ENCODE measurements at regions not wholly inside any gene's neighbourhood (a gene's known extent, or its start where the extent isn't known, plus 50 kb on each side); places are given as distances from the start of the nearest gene placed in this dataset.

DNA sequence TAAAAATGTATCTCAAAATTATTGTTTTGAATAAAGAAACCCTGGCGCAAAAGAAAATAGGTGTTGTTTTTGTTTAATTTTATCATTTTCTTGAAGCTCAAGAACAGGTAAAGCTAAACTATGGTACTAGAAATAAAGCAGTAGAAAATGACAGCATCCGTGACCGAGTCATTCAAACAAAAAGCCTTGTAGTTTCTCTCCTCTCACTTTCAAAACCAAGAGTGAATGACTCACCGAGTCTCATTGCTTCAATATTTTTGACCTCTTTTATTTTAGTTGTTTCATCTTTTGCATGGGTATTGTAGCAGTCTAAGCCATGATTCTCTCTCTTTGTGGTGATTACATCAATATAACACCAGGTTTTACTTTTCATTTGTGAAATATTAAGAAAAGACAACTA, 396.5 kb downstream of the POM121L12 start:
- H3K27ac ChIP-seq (ENCODE audit: low read depth, low read length) = no peak overlapping the region
- H3K9me3 ChIP-seq (ENCODE audit: control insufficient read depth in 2 of 3, low read length in 3 of 3) = no peaks in the 10 kb centered on the region
- Mint-ChIP-seq H3K36me3 (no peaks in the 10 kb centered on the region), H3K4me1 (no peaks in the 10 kb centered on the region), H3K27me3 (no peaks in the 10 kb centered on the region), H3K4me3 (no peak overlapping the region), H3K9me3 (peaks cover 0 to 21% (median 5%) of the 10 kb centered on the region in 11 donors), H3K27ac (no peak overlapping the region)
- POLR2A ChIA-PET = no interaction called here
- ATAC-seq (no peak), DNase-seq (no peak)
- no peaks in the 10 kb centered on the region for H3K27me3 ChIP-seq (ENCODE audit: control insufficient read depth in 2 of 2, insufficient read depth in 2 of 2, low read length in 2 of 2)
- no peaks in the 10 kb centered on the region for H3K36me3 ChIP-seq (ENCODE audit: control insufficient read depth in 2 of 3, insufficient read depth in 3 of 3, low read length in 3 of 3)
- CTCF ChIA-PET = no interaction called here
- no peaks in the 10 kb centered on the region for H3K4me1 ChIP-seq (ENCODE audit: control insufficient read depth in 2 of 2, insufficient read depth in 2 of 2, low read length in 2 of 2)
- intact Hi-C loops (cut with micrococcal nuclease) = no loop called here
- H3K4me3 ChIP-seq (ENCODE audit: low read length) = no peak overlapping the region

DNA sequence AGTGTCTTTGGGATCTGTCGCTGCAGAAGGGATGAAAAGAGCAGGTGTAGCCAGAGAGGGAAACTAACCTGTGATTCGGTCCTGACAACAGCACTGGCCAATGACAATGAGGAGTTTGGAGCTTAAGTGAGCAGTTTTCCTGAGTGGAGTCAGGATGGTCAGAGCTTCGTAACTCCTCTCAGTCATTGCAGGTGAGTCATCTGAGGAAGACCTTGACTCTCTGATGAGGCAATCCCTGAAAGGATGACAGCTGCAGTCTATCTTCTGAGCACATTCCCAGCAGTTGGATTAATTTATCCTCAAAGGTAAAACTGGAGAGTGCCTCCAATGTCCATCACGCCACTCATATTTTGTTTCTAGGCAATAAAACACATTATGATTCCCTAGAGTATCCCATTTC, 401.9 kb downstream of the POM121L12 start:
- ChIA-PET POLR2A (no interaction called here), CTCF (no interaction called here)
- DNase-seq (no peak), ATAC-seq (no peak)
- no peaks in the 10 kb centered on the region for H3K36me3 Mint-ChIP-seq
- Histone ChIP-seq H3K4me1 (ENCODE audit: control insufficient read depth in 2 of 2, insufficient read depth in 2 of 2, low read length in 2 of 2) (no peaks in the 10 kb centered on the region), H3K9me3 (ENCODE audit: control insufficient read depth in 2 of 3, low read length in 3 of 3) (no peaks in the 10 kb centered on the region), H3K4me3 (ENCODE audit: low read length) (no peak overlapping the region), H3K36me3 (ENCODE audit: control insufficient read depth in 2 of 3, insufficient read depth in 3 of 3, low read length in 3 of 3) (no peaks in the 10 kb centered on the region), H3K27me3 (ENCODE audit: control insufficient read depth in 2 of 2, insufficient read depth in 2 of 2, low read length in 2 of 2) (no peaks in the 10 kb centered on the region), H3K27ac (ENCODE audit: low read depth, low read length) (no peak overlapping the region)
- no peak overlapping the region for H3K4me3 Mint-ChIP-seq
- no peak overlapping the region for H3K27ac Mint-ChIP-seq
- H3K9me3 Mint-ChIP-seq = peaks cover 0 to 12% (median 6%) of the 10 kb centered on the region in 11 donors
- no peaks in the 10 kb centered on the region for H3K4me1 Mint-ChIP-seq
- intact Hi-C loops (cut with micrococcal nuclease) = no loop called here
- H3K27me3 Mint-ChIP-seq = no peaks in the 10 kb centered on the region

GRCh38 chr7:53446170-53446569, 410.7 kb downstream of the POM121L12 start:
- CTCF ChIA-PET = no interaction called here
- Histone ChIP-seq H3K27me3 (ENCODE audit: control insufficient read depth in 2 of 2, insufficient read depth in 2 of 2, low read length in 2 of 2) (no peaks in the 10 kb centered on the region), H3K9me3 (ENCODE audit: control insufficient read depth in 2 of 3, low read length in 3 of 3) (peaks cover 0 to 4% (median 0%) of the 10 kb centered on the region in 3 experiments), H3K36me3 (ENCODE audit: control insufficient read depth in 2 of 3, insufficient read depth in 3 of 3, low read length in 3 of 3) (no peaks in the 10 kb centered on the region), H3K4me1 (ENCODE audit: control insufficient read depth in 2 of 2, insufficient read depth in 2 of 2, low read length in 2 of 2) (no peaks in the 10 kb centered on the region), H3K27ac (ENCODE audit: low read depth, low read length) (no peak overlapping the region), H3K4me3 (ENCODE audit: low read length) (no peak overlapping the region)
- DNase-seq (no peak), ATAC-seq (no peak)
- Mint-ChIP-seq H3K4me1 (no peaks in the 10 kb centered on the region), H3K9me3 (peaks cover 0 to 27% (median 2%) of the 10 kb centered on the region in 11 donors), H3K27ac (no peak overlapping the region), H3K4me3 (no peak overlapping the region), H3K27me3 (no peaks in the 10 kb centered on the region), H3K36me3 (no peaks in the 10 kb centered on the region)
- POLR2A ChIA-PET = no interaction called here
- intact Hi-C loops (cut with micrococcal nuclease) = no loop called here

- Mint-ChIP-seq H3K4me1 (no peaks in the 10 kb centered on the region), H3K27me3 (no peaks in the 10 kb centered on the region), H3K36me3 (no peaks in the 10 kb centered on the region), H3K9me3 (peaks cover 0 to 15% (median 4%) of the 10 kb centered on the region in 11 donors), H3K27ac (no peak overlapping the region), H3K4me3 (no peak overlapping the region)
- DNase-seq = no peak
- ATAC-seq = no peak
- Histone ChIP-seq H3K9me3 (ENCODE audit: control insufficient read depth in 2 of 3, low read length in 3 of 3) (no peaks in the 10 kb centered on the region), H3K4me3 (ENCODE audit: low read length) (no peak overlapping the region), H3K27ac (ENCODE audit: low read depth, low read length) (no peak overlapping the region), H3K27me3 (ENCODE audit: control insufficient read depth in 2 of 2, insufficient read depth in 2 of 2, low read length in 2 of 2) (no peaks in the 10 kb centered on the region), H3K36me3 (ENCODE audit: control insufficient read depth in 2 of 3, insufficient read depth in 3 of 3, low read length in 3 of 3) (no peaks in the 10 kb centered on the region), H3K4me1 (ENCODE audit: control insufficient read depth in 2 of 2, insufficient read depth in 2 of 2, low read length in 2 of 2) (no peaks in the 10 kb centered on the region)
- ChIA-PET POLR2A (no interaction called here), CTCF (no interaction called here)
- intact Hi-C loops (cut with micrococcal nuclease) = no loop called here
These were observed 423.2 kb downstream of the POM121L12 start for GRCh38 chr7:53458636-53459035.

- Mint-ChIP-seq H3K4me1 (no peaks in the 10 kb centered on the region), H3K4me3 (no peak overlapping the region), H3K36me3 (no peaks in the 10 kb centered on the region), H3K27me3 (no peaks in the 10 kb centered on the region), H3K27ac (no peak overlapping the region), H3K9me3 (peaks cover 3 to 29% (median 11%) of the 10 kb centered on the region in 11 donors)
- no peaks in the 10 kb centered on the region for H3K27me3 ChIP-seq (ENCODE audit: control insufficient read depth in 2 of 2, insufficient read depth in 2 of 2, low read length in 2 of 2)
- DNase-seq (no peak), ATAC-seq (no peak)
- H3K27ac ChIP-seq (ENCODE audit: low read depth, low read length) = no peak overlapping the region
- intact Hi-C loops (cut with micrococcal nuclease) = no loop called here
- ChIA-PET POLR2A (no interaction called here), CTCF (no interaction called here)
- no peaks in the 10 kb centered on the region for H3K4me1 ChIP-seq (ENCODE audit: control insufficient read depth in 2 of 2, insufficient read depth in 2 of 2, low read length in 2 of 2)
- H3K9me3 ChIP-seq (ENCODE audit: control insufficient read depth in 2 of 3, low read length in 3 of 3) = no peaks in the 10 kb centered on the region
- H3K4me3 ChIP-seq (ENCODE audit: low read length) = no peak overlapping the region
- H3K36me3 ChIP-seq (ENCODE audit: control insufficient read depth in 2 of 3, insufficient read depth in 3 of 3, low read length in 3 of 3) = no peaks in the 10 kb centered on the region
These were observed 430.9 kb downstream of the POM121L12 start for GRCh38 chr7:53466371-53466770.

- no peaks in the 10 kb centered on the region for H3K4me1 ChIP-seq (ENCODE audit: control insufficient read depth in 2 of 2, insufficient read depth in 2 of 2, low read length in 2 of 2)
- H3K27ac Mint-ChIP-seq = no peak overlapping the region
- H3K36me3 Mint-ChIP-seq = no peaks in the 10 kb centered on the region
- no peak for ATAC-seq
- intact Hi-C loops (cut with micrococcal nuclease) = no loop called here
- H3K4me3 ChIP-seq (ENCODE audit: low read length) = no peak overlapping the region
- ChIA-PET CTCF (no interaction called here), POLR2A (no interaction called here)
- no peaks in the 10 kb centered on the region for H3K4me1 Mint-ChIP-seq
- DNase-seq = no peak
- peaks cover 1 to 25% (median 10%) of the 10 kb centered on the region in 11 donors for H3K9me3 Mint-ChIP-seq
- H3K27me3 ChIP-seq (ENCODE audit: control insufficient read depth in 2 of 2, insufficient read depth in 2 of 2, low read length in 2 of 2) = no peaks in the 10 kb centered on the region
- no peak overlapping the region for H3K4me3 Mint-ChIP-seq
- H3K27me3 Mint-ChIP-seq = no peaks in the 10 kb centered on the region
- no peak overlapping the region for H3K27ac ChIP-seq (ENCODE audit: low read depth, low read length)
- H3K9me3 ChIP-seq (ENCODE audit: control insufficient read depth in 2 of 3, low read length in 3 of 3) = peaks cover 0 to 3% (median 0%) of the 10 kb centered on the region in 3 experiments
- H3K36me3 ChIP-seq (ENCODE audit: control insufficient read depth in 2 of 3, insufficient read depth in 3 of 3, low read length in 3 of 3) = no peaks in the 10 kb centered on the region
These were observed 435.0 kb downstream of the POM121L12 start for GRCh38 chr7:53470336-53470970.

GRCh38 chr7:53473371-53473770, 437.9 kb downstream of the POM121L12 start:
- ATAC-seq (no peak), DNase-seq (no peak)
- intact Hi-C loops (cut with micrococcal nuclease) = no loop called here
- peaks cover 0 to 3% (median 0%) of the 10 kb centered on the region in 3 experiments for H3K9me3 ChIP-seq (ENCODE audit: control insufficient read depth in 2 of 3, low read length in 3 of 3)
- POLR2A ChIA-PET = no interaction called here
- Mint-ChIP-seq H3K27ac (no peak overlapping the region), H3K27me3 (no peaks in the 10 kb centered on the region), H3K9me3 (peaks cover 1 to 35% (median 12%) of the 10 kb centered on the region in 11 donors), H3K4me3 (no peak overlapping the region), H3K36me3 (no peaks in the 10 kb centered on the region), H3K4me1 (no peaks in the 10 kb centered on the region)
- no peaks in the 10 kb centered on the region for H3K36me3 ChIP-seq (ENCODE audit: control insufficient read depth in 2 of 3, insufficient read depth in 3 of 3, low read length in 3 of 3)
- CTCF ChIA-PET = no interaction called here
- no peak overlapping the region for H3K27ac ChIP-seq (ENCODE audit: low read depth, low read length)
- H3K27me3 ChIP-seq (ENCODE audit: control insufficient read depth in 2 of 2, insufficient read depth in 2 of 2, low read length in 2 of 2) = no peaks in the 10 kb centered on the region
- H3K4me1 ChIP-seq (ENCODE audit: control insufficient read depth in 2 of 2, insufficient read depth in 2 of 2, low read length in 2 of 2) = no peaks in the 10 kb centered on the region
- H3K4me3 ChIP-seq (ENCODE audit: low read length) = no peak overlapping the region

All from naive thymus-derived CD4-positive, alpha-beta T cell (primary cell).